LNCAP (cell line): ENCODE measurements at regions not wholly inside any gene's neighbourhood (a gene's known extent, or its start where the extent isn't known, plus 50 kb on each side); places are given as distances from the start of the nearest gene placed in this dataset.

Source experiments
- CTCF ChIP-seq: fragments of 450-650 bp; IDR thresholded peaks from 2 replicates; pipeline ENCODE4 v1.5.1; 2017; ENCODE audit warnings: mild to moderate bottlenecking

GRCh38 chr6:27076116-27076515, 171.4 kb upstream of the PRSS16 start:
- no peak for TF ChIP-seq CTCF

DNA sequence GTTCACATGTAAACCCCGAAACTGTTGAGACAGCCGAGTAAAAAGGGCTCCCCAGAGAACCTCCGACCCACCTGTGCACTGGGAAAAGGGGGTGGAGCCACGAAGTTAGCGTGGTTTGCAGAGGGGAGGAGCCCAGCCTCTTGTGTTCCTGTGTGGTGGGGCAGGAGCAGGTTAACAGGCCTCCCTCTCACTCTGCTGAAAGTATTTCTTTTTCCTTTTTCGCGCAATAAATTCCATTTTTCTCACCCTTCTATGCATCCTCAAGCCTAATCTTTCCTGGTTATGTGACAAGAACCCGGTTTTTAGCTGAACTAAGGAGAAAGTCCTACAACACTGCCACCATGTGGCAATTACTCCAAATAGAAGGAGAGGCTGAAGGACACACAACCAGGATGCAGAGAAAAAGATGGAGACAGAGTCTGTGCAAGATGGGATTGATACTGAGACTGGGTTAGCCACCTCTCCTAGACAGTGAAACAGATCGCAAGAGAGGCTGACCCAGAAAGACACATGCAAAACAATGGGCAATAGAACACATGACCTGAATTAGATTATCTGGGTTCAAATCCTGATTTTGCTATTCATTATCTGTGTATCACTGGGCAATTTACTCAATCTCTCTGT, 168.7 kb upstream of the PRSS16 start:
- TF ChIP-seq CTCF: peak; percentile 61

DNA sequence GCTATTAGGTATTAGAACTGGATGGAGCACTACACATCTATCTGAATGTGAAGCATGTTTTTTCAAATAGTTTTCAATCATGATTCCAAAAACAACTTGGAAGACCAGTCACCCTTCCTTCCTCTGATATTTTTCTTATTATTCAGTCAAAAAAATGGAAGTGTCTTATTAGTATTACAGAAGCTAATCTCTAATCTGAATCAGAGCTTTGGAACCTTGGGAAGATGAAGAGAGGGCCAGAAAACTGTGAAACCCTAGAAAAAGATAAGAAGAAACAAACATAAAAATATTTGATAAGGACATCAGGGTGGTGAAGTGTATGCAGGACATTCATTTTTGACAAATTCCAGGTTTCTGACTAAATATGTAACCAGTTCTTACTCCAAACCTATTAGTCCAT, 166.3 kb upstream of the PRSS16 start:
- no peak for TF ChIP-seq CTCF

- TF ChIP-seq CTCF: no peak
Observed at GRCh38 chr6:27081931-27082330, 165.6 kb upstream of the PRSS16 start.

GRCh38 chr6:27088068-27088467, 159.4 kb upstream of the PRSS16 start:
- TF ChIP-seq CTCF: no peak

GRCh38 chr6:27091661-27092315, 155.7 kb upstream of the PRSS16 start:
- TF ChIP-seq CTCF: no peak

GRCh38 chr6:27092316-27092692, 155.2 kb upstream of the PRSS16 start:
- no peak for TF ChIP-seq CTCF
